ENCODE measurements at regions not wholly inside any gene's neighbourhood (a gene's known extent, or its start where the extent isn't known, plus 50 kb on each side); places are given as distances from the start of the nearest gene placed in this dataset.

GRCh38 chr5:70585996-70586395 is 170.8 kb downstream of the GTF2H2C_2 start:
- peak; percentile 39 for DNase-seq

All from activated CD4-positive, alpha-beta T cell treated with anti-CD3 and anti-CD28 coated beads, Interleukin-2, amount 50 U/mL, for 16 hours (primary cell).